Skeletal muscle cell (primary cell): ENCODE measurements at regions not wholly inside any gene's neighbourhood (a gene's known extent, or its start where the extent isn't known, plus 50 kb on each side); places are given as distances from the start of the nearest gene placed in this dataset.
"Not testable (repeated sequence)": the region's sequence is repeated elsewhere in the genome, so short reads cannot be mapped to it uniquely, and the experiment has no call there.

Experiments used
- DNase-seq: peaks from one replicate; pipeline ENCODE4 v3.0.0-alpha.2; 2010; ENCODE audit warnings: low read depth
- H3K4me3 ChIP-seq: 2 replicates; pipeline ENCODE4 v1.5.1; 2011; ENCODE audit warnings: low read depth, mild to moderate bottlenecking, control low read depth, low read length, moderate library complexity

- DNase-seq, result no peak
- no peak overlapping the region for H3K4me3 ChIP-seq
Observed at GRCh38 chr1:14380408-14380807, 218.1 kb upstream of the KAZN start.

GRCh38 chr1:14390816-14391215 is 207.7 kb upstream of the KAZN start:
- no peak for DNase-seq
- H3K4me3 ChIP-seq, result no peak overlapping the region

GRCh38 chr1:14392161-14392858 is 206.2 kb upstream of the KAZN start:
- no peak for DNase-seq
- H3K4me3 ChIP-seq, result no peak overlapping the region

GRCh38 chr1:14392859-14393365 is 205.6 kb upstream of the KAZN start:
- DNase-seq, result no peak
- no peak overlapping the region for H3K4me3 ChIP-seq

GRCh38 chr1:14396100-14396499 is 202.4 kb upstream of the KAZN start:
- no peak overlapping the region for H3K4me3 ChIP-seq
- DNase-seq, result no peak

- no peak overlapping the region for H3K4me3 ChIP-seq
- no peak for DNase-seq
Observed at GRCh38 chr1:14403961-14404645, 194.4 kb upstream of the KAZN start.

- no peak overlapping the region for H3K4me3 ChIP-seq
- DNase-seq, result no peak
Observed at GRCh38 chr1:14404862-14405301, 193.6 kb upstream of the KAZN start.

GRCh38 chr1:14412235-14412634 is 186.2 kb upstream of the KAZN start:
- no peak overlapping the region for H3K4me3 ChIP-seq
- DNase-seq, result no peak

- peak; percentile 18 for DNase-seq
- H3K4me3 ChIP-seq, result no peak overlapping the region
Observed at GRCh38 chr1:14413819-14414490, 184.5 kb upstream of the KAZN start.

- no peak for DNase-seq
- no peak overlapping the region for H3K4me3 ChIP-seq
Observed at GRCh38 chr1:14415396-14415795, 183.1 kb upstream of the KAZN start.

- not testable (repeated sequence) for DNase-seq
Observed at GRCh38 chr1:14419778-14420218, 178.7 kb upstream of the KAZN start.

GRCh38 chr1:14420686-14421085 is 177.8 kb upstream of the KAZN start:
- no peak overlapping the region for H3K4me3 ChIP-seq
- no peak for DNase-seq

More at GRCh38 chr1:14419778-14420218, 178.7 kb upstream of the KAZN start:
- not testable (repeated sequence) for H3K4me3 ChIP-seq

GRCh38 chr1:14421295-14421976 is 177.0 kb upstream of the KAZN start:
- no peak for DNase-seq
- no peak overlapping the region for H3K4me3 ChIP-seq

- no peak overlapping the region for H3K4me3 ChIP-seq
- no peak for DNase-seq
Observed at GRCh38 chr1:14421977-14422609, 176.4 kb upstream of the KAZN start.

GRCh38 chr1:14424325-14425002 is 174.0 kb upstream of the KAZN start:
- no peak overlapping the region for H3K4me3 ChIP-seq
- no peak for DNase-seq

GRCh38 chr1:14426854-14427253 is 171.6 kb upstream of the KAZN start:
- DNase-seq, result no peak
- H3K4me3 ChIP-seq, result no peak overlapping the region

GRCh38 chr1:14429577-14429976 is 168.9 kb upstream of the KAZN start:
- no peak for DNase-seq
- no peak overlapping the region for H3K4me3 ChIP-seq

- not testable (repeated sequence) for DNase-seq, H3K4me3 ChIP-seq
Observed at GRCh38 chr1:14432728-14433127, 165.8 kb upstream of the KAZN start.
